H1 (cell line): ENCODE measurements at regions not wholly inside any gene's neighbourhood (a gene's known extent, or its start where the extent isn't known, plus 50 kb on each side); places are given as distances from the start of the nearest gene placed in this dataset.

Source experiments
- CEBPB ChIP-seq: IDR thresholded peaks from 2 replicates; pipeline ENCODE4 v1.6.1; 2012; ENCODE audit warnings: low read depth, low read length
- CHD2 ChIP-seq: IDR thresholded peaks from 2 replicates; pipeline ENCODE4 v1.6.1; 2012; ENCODE audit warnings: low read length, improper control_type of control experiment
- CREB1 ChIP-seq: IDR thresholded peaks from 2 replicates; pipeline ENCODE4 v1.6.1; 2012; ENCODE audit warnings: inconsistent platforms
- CTCF ChIP-seq, 3 experiments: IDR thresholded peaks; 1 replicate in 2 of 3; 2 replicates in 1 of 3; pipeline versions ENCODE4 v1.5.1 to v1.6.1; 2011; ENCODE audit warnings: low read length in 3 of 3, mild to moderate bottlenecking in 3 of 3, inconsistent platforms in 2 of 3, low read depth in 1 of 3, moderate library complexity in 1 of 3; ENCODE audit not compliant: insufficient read depth in 1 of 3; ENCODE audit errors: control extremely low read depth in 1 of 3
- EGR1 ChIP-seq: IDR thresholded peaks from 2 replicates; pipeline ENCODE4 v1.6.1; 2011; ENCODE audit warnings: low read depth, low read length, borderline replicate concordance
- EZH2 ChIP-seq: fragments of 200-600 bp; sonication (generic); IDR thresholded peaks from 2 replicates; pipeline ENCODE4 v1.7.1; 2012; ENCODE audit warnings: low read depth, mild to moderate bottlenecking, moderate library complexity, low read length, inconsistent platforms; ENCODE audit not compliant: severe bottlenecking
- JUN ChIP-seq: IDR thresholded peaks from 2 replicates; pipeline ENCODE4 v1.6.1; 2011; ENCODE audit warnings: low read depth, mild to moderate bottlenecking, improper control_type of control experiment, low read length
- POLR2A ChIP-seq, 2 experiments: IDR thresholded peaks; 1 replicate in 1 of 2; 2 replicates in 1 of 2; pipeline ENCODE4 v1.6.1; 2011; ENCODE audit warnings: low read depth in 2 of 2, low read length in 2 of 2, mild to moderate bottlenecking in 2 of 2; ENCODE audit errors: control extremely low read depth in 1 of 2
- RAD21 ChIP-seq, 2 experiments: IDR thresholded peaks in 1 of 2; conservative IDR thresholded peaks in 1 of 2; 2 replicates each; pipeline ENCODE4 v1.6.1; 2011; ENCODE audit warnings: low read depth in 2 of 2, low read length in 2 of 2, improper control_type of control experiment in 1 of 2, inconsistent platforms in 1 of 2, mild to moderate bottlenecking in 1 of 2, moderate library complexity in 1 of 2
- RBBP5 ChIP-seq: IDR thresholded peaks from 2 replicates; pipeline ENCODE4 v1.7.1; 2012; ENCODE audit warnings: low read depth, mild to moderate bottlenecking, inconsistent platforms, low read length, moderate library complexity, borderline replicate concordance
- TBP ChIP-seq: IDR thresholded peaks from 2 replicates; pipeline ENCODE4 v1.6.1; 2011; ENCODE audit warnings: low read depth, low read length, improper control_type of control experiment
- TEAD4 ChIP-seq: IDR thresholded peaks from 2 replicates; pipeline ENCODE4 v1.6.1; 2012; ENCODE audit warnings: low read depth, low read length, inconsistent platforms, mixed read lengths
- YY1 ChIP-seq: IDR thresholded peaks from 2 replicates; pipeline ENCODE4 v1.6.1; 2011; ENCODE audit warnings: low read depth, mild to moderate bottlenecking, low read length
- ZNF274 ChIP-seq: IDR thresholded peaks from 2 replicates; pipeline ENCODE4 v1.7.0; 2012; ENCODE audit warnings: low read length, borderline replicate concordance; ENCODE audit errors: extremely low read depth

GRCh38 chr15:72912121-72912520 lies 128.6 kb upstream of the ADPGK start:
- TF ChIP-seq CTCF (IDR thresholded peaks at IDR 0.05; ENCODE audit: control extremely low read depth in 1 of 3, insufficient read depth in 1 of 3, low read depth in 1 of 3, low read length in 3 of 3) (no peak), EZH2 (no peak), YY1 (no peak), ZNF274 (no peak), TBP (no peak), CHD2 (no peak), JUN (no peak), CEBPB (no peak), POLR2A (IDR thresholded peaks at IDR 0.05; ENCODE audit: control extremely low read depth in 1 of 2, low read depth in 2 of 2, low read length in 2 of 2) (no peak), EGR1 (no peak), TEAD4 (no peak), RAD21 (IDR thresholded peaks at IDR 0.05 in 1 of 2, conservative IDR thresholded peaks at IDR 0.05 in 1 of 2; ENCODE audit: low read depth in 2 of 2, low read length in 2 of 2) (no peak), RBBP5 (no peak), CREB1 (no peak)
